ENCODE measurements at regions not wholly inside any gene's neighbourhood (a gene's known extent, or its start where the extent isn't known, plus 50 kb on each side); places are given as distances from the start of the nearest gene placed in this dataset.

- H3K27ac Mint-ChIP-seq: no peak overlapping the region
- no peaks in the 10 kb centered on the region for H3K36me3 Mint-ChIP-seq
- TF ChIP-seq, protein P1, sequence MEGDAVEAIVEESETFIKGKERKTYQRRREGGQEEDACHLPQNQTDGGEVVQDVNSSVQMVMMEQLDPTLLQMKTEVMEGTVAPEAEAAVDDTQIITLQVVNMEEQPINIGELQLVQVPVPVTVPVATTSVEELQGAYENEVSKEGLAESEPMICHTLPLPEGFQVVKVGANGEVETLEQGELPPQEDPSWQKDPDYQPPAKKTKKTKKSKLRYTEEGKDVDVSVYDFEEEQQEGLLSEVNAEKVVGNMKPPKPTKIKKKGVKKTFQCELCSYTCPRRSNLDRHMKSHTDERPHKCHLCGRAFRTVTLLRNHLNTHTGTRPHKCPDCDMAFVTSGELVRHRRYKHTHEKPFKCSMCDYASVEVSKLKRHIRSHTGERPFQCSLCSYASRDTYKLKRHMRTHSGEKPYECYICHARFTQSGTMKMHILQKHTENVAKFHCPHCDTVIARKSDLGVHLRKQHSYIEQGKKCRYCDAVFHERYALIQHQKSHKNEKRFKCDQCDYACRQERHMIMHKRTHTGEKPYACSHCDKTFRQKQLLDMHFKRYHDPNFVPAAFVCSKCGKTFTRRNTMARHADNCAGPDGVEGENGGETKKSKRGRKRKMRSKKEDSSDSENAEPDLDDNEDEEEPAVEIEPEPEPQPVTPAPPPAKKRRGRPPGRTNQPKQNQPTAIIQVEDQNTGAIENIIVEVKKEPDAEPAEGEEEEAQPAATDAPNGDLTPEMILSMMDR (IDR thresholded peaks at IDR 0.05; ENCODE audit: unreplicated experiment): no peak
- H3K27me3 Mint-ChIP-seq (ENCODE audit: low read depth): no peaks in the 10 kb centered on the region
- no peak overlapping the region for H3K4me3 Mint-ChIP-seq
- no peak for DNase-seq (ENCODE audit: low spot score in 2 of 2, unreplicated experiment in 2 of 2)
- H3K4me1 Mint-ChIP-seq: peaks cover 18% of the 10 kb centered on the region
- no peaks in the 10 kb centered on the region for H3K9me3 Mint-ChIP-seq
These were observed 1438.4 kb downstream of the TECRL start for GRCh38 chr4:62970846-62971245.

GRCh38 chr4:62960415-62960814 is 1448.8 kb downstream of the TECRL start:
- no peaks in the 10 kb centered on the region for H3K36me3 Mint-ChIP-seq
- H3K9me3 Mint-ChIP-seq: peaks cover 12% of the 10 kb centered on the region
- TF ChIP-seq, protein P1 (IDR thresholded peaks at IDR 0.05; ENCODE audit: unreplicated experiment): no peak
- H3K4me1 Mint-ChIP-seq: no peaks in the 10 kb centered on the region
- no peaks in the 10 kb centered on the region for H3K27me3 Mint-ChIP-seq (ENCODE audit: low read depth)
- DNase-seq (ENCODE audit: low spot score in 2 of 2, unreplicated experiment in 2 of 2): no peak
- H3K4me3 Mint-ChIP-seq: no peak overlapping the region
- H3K27ac Mint-ChIP-seq: no peak overlapping the region

DNA sequence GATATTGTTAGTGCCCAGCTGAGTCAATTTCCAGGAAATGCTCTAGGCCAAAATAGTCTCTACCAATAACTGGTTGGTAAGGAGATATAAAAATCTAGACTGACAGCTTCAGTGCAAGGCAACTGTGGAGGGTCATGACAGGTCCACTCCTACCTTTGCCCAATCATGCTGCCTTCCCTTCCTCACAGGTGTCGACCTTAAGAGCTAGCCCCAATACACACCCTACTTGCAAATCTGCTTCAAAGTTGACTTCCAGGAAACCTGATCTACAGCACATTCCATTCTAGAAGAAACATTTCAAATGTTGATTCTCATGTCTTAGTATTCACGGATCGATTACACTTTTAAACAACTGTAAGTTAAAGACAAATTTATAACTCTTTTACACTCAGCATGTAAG is 1455.5 kb downstream of the TECRL start:
- Mint-ChIP-seq H3K4me3 (no peak overlapping the region), H3K4me1 (no peaks in the 10 kb centered on the region)
- no peak for DNase-seq (ENCODE audit: low spot score in 2 of 2, unreplicated experiment in 2 of 2)

GRCh38 chr4:62952366-62952765 is 1456.9 kb downstream of the TECRL start:
- H3K36me3 Mint-ChIP-seq: no peaks in the 10 kb centered on the region
- no peak overlapping the region for H3K4me3 Mint-ChIP-seq
- peaks cover 12% of the 10 kb centered on the region for H3K9me3 Mint-ChIP-seq
- DNase-seq (ENCODE audit: low spot score in 2 of 2, unreplicated experiment in 2 of 2): no peak
- no peaks in the 10 kb centered on the region for H3K4me1 Mint-ChIP-seq
- TF ChIP-seq, protein P1 (IDR thresholded peaks at IDR 0.05; ENCODE audit: unreplicated experiment): no peak
- no peak overlapping the region for H3K27ac Mint-ChIP-seq
- no peaks in the 10 kb centered on the region for H3K27me3 Mint-ChIP-seq (ENCODE audit: low read depth)

More for the DNA sequence above, 1455.5 kb downstream of the TECRL start:
- Mint-ChIP-seq H3K36me3 (no peaks in the 10 kb centered on the region), H3K27ac (no peak overlapping the region), H3K9me3 (peaks cover 12% of the 10 kb centered on the region), H3K27me3 (ENCODE audit: low read depth) (no peaks in the 10 kb centered on the region)
- TF ChIP-seq, protein P1 (IDR thresholded peaks at IDR 0.05; ENCODE audit: unreplicated experiment): no peak

GRCh38 chr4:62948108-62948507 is 1461.1 kb downstream of the TECRL start:
- H3K27me3 Mint-ChIP-seq (ENCODE audit: low read depth): no peaks in the 10 kb centered on the region
- TF ChIP-seq, protein P1 (IDR thresholded peaks at IDR 0.05; ENCODE audit: unreplicated experiment): no peak
- H3K36me3 Mint-ChIP-seq: no peaks in the 10 kb centered on the region
- H3K4me1 Mint-ChIP-seq: no peaks in the 10 kb centered on the region
- no peak overlapping the region for H3K27ac Mint-ChIP-seq
- peaks cover 4% of the 10 kb centered on the region for H3K9me3 Mint-ChIP-seq
- DNase-seq (ENCODE audit: low spot score in 2 of 2, unreplicated experiment in 2 of 2): no peak
- no peak overlapping the region for H3K4me3 Mint-ChIP-seq

DNA sequence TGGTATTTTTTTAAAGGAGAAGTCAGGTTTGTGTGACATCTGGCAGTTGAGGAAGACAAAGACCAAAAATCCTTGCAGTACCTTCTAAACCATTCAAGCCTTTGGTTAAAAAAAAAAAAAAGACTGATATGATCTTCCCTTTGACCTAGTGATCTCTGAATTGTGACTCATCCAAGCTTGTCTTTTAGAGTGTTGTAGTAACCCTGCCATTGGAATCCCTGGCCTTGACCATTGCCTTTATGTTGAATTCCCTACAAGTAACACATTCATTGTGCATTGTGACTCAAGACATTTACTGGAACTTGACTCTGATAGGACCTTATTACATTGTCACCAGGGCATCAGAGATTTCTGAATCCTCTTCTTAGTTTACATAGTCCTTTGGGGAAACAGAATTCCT is 1469.0 kb downstream of the TECRL start:
- TF ChIP-seq, protein P1 (IDR thresholded peaks at IDR 0.05; ENCODE audit: unreplicated experiment): no peak
- no peaks in the 10 kb centered on the region for H3K36me3 Mint-ChIP-seq
- H3K4me3 Mint-ChIP-seq: no peak overlapping the region
- H3K27ac Mint-ChIP-seq: no peak overlapping the region
- DNase-seq (ENCODE audit: low spot score in 2 of 2, unreplicated experiment in 2 of 2): no peak
- no peaks in the 10 kb centered on the region for H3K27me3 Mint-ChIP-seq (ENCODE audit: low read depth)
- H3K9me3 Mint-ChIP-seq: peaks cover 19% of the 10 kb centered on the region
- H3K4me1 Mint-ChIP-seq: no peaks in the 10 kb centered on the region

All from mesothelial cell of epicardium (in vitro differentiated cells).